B cell (primary cell): ENCODE measurements at regions not wholly inside any gene's neighbourhood (a gene's known extent, or its start where the extent isn't known, plus 50 kb on each side); places are given as distances from the start of the nearest gene placed in this dataset.

Experiments
- ATAC-seq: fragments of 200-7000 bp; cut with Tn5 transposase; one replicate; pipeline ENCODE4 v1.10.0; 2021; ENCODE audit warnings: low read depth, mild to moderate bottlenecking, moderate number of reproducible peaks, moderate library complexity
- CTCF ChIA-PET: fragments of 350-600 bp; sonication (Branson Sonifier 250); formaldehyde crosslinking; loops from one replicate; lab custom pipeline; 2021; ENCODE audit warnings: antibody characterized with exemption, inconsistent platforms; lab: Charles Lee
- POLR2A ChIA-PET: fragments of 350-600 bp; sonication (Branson Sonifier 250); formaldehyde crosslinking; loops from one replicate; lab custom pipeline; 2021; ENCODE audit warnings: antibody characterized with exemption; lab: Charles Lee
- DNase-seq: peaks from one replicate; pipeline ENCODE4 v3.0.0; 2013
- H2AFZ ChIP-seq: 2 replicates; pipeline ENCODE4 v1.6.1; 2012; ENCODE audit warnings: mild to moderate bottlenecking, low read depth, low read length; ENCODE audit not compliant: insufficient read depth, poor library complexity, severe bottlenecking
- H3K27ac ChIP-seq, 2 donors: 1 replicate in 1 of 2; 2 replicates in 1 of 2; pipeline ENCODE4 v1.5.1; 2012 to 2013; ENCODE audit warnings: low read length in 2 of 2, mild to moderate bottlenecking in 2 of 2, moderate library complexity in 1 of 2
- H3K27me3 ChIP-seq, 4 experiments: fragments of 200-600 bp in 1 of 4; sonication (generic) in 1 of 4; replicated peaks in 1 of 4; 1 replicate in 2 of 4; 2 replicates in 2 of 4; pipeline versions ENCODE4 v1.6.1 to v1.7.0; 2013 to 2016; ENCODE audit warnings: low read length in 3 of 4, mild to moderate bottlenecking in 2 of 4, mixed read lengths in 1 of 4, moderate library complexity in 1 of 4; ENCODE audit not compliant: insufficient read depth in 4 of 4, control insufficient read depth in 3 of 4; ENCODE audit errors: control extremely low read depth in 1 of 4
- H3K36me3 ChIP-seq, 2 experiments: replicated peaks in 1 of 2; 1 replicate in 1 of 2; 2 replicates in 1 of 2; pipeline versions ENCODE4 v1.6.1 to v1.7.1; 2013; ENCODE audit warnings: low read length in 1 of 2; ENCODE audit not compliant: insufficient read depth in 2 of 2, control insufficient read depth in 1 of 2; ENCODE audit errors: control extremely low read depth in 1 of 2, extremely low read depth in 1 of 2
- H3K4me1 ChIP-seq, 2 donors: fragments of 200-600 bp in 1 of 2; sonication (generic) in 1 of 2; 1 replicate in 1 of 2; 2 replicates in 1 of 2; pipeline versions ENCODE4 v1.5.1 to v1.6.1; 2013 to 2017; ENCODE audit warnings: low read length in 2 of 2; ENCODE audit not compliant: control insufficient read depth in 2 of 2, insufficient read depth in 2 of 2
- H3K4me2 ChIP-seq: replicated peaks from 2 replicates; pipeline ENCODE3; 2012; ENCODE audit warnings: mild to moderate bottlenecking, low read depth, low read length; ENCODE audit not compliant: poor library complexity, severe bottlenecking
- H3K4me3 ChIP-seq, 5 experiments: fragments of 200-600 bp in 1 of 5; sonication (generic) in 1 of 5; 1 replicate in 3 of 5; 2 replicates in 2 of 5; pipeline versions ENCODE4 v1.5.1 to v1.7.0; 2011 to 2016; ENCODE audit warnings: low read length in 4 of 5, mild to moderate bottlenecking in 4 of 5, low read depth in 2 of 5, control low read depth in 1 of 5, moderate library complexity in 1 of 5; ENCODE audit not compliant: insufficient read depth in 1 of 5; ENCODE audit errors: control extremely low read depth in 1 of 5, extremely low read depth in 1 of 5
- H3K79me2 ChIP-seq: fragments of 200-600 bp; sonication (generic); one replicate; pipeline ENCODE4 v1.6.0; 2016; ENCODE audit warnings: low read length; ENCODE audit not compliant: control insufficient read depth, insufficient read depth
- H3K9ac ChIP-seq: fragments of 200-600 bp; sonication (generic); 2 replicates; pipeline ENCODE4 v1.6.1; 2017; ENCODE audit warnings: mild to moderate bottlenecking, low read length, moderate library complexity
- H3K9me3 ChIP-seq, 3 donors: one replicate each; pipeline versions ENCODE4 v1.6.1 to v1.7.1; 2013; ENCODE audit warnings: low read length in 2 of 3; ENCODE audit not compliant: control insufficient read depth in 2 of 3, insufficient read depth in 1 of 3; ENCODE audit errors: control extremely low read depth in 1 of 3
- H4K20me1 ChIP-seq: 2 replicates; pipeline ENCODE4 v1.6.0; 2012; ENCODE audit warnings: mild to moderate bottlenecking, low read length; ENCODE audit not compliant: insufficient read depth, control insufficient read depth, poor library complexity, severe bottlenecking
- H3K27ac Mint-ChIP-seq: one replicate; pipeline ENCODE4 v1.8.0; 2021; ENCODE audit warnings: mixed read lengths
- H3K27me3 Mint-ChIP-seq: one replicate; pipeline ENCODE4 v1.8.0; 2021; ENCODE audit warnings: mixed read lengths
- H3K4me1 Mint-ChIP-seq: one replicate; pipeline ENCODE4 v1.8.0; 2021; ENCODE audit warnings: mixed read lengths
- H3K4me3 Mint-ChIP-seq: one replicate; pipeline ENCODE4 v1.8.0; 2021; ENCODE audit warnings: mixed read lengths
- H3K9me3 Mint-ChIP-seq: one replicate; pipeline ENCODE4 v1.8.0; 2022; ENCODE audit warnings: mixed read lengths; ENCODE audit not compliant: insufficient read depth
- CTCF ChIP-seq: fragments of 200-600 bp; IDR thresholded peaks from one replicate; pipeline ENCODE4 v1.8.0; 2022; ENCODE audit warnings: antibody characterized with exemption, mild to moderate bottlenecking
- EZH2 ChIP-seq: IDR thresholded peaks from 2 replicates; pipeline ENCODE4 v1.6.1; 2012; ENCODE audit warnings: borderline replicate concordance, low read depth, mild to moderate bottlenecking, moderate library complexity, low read length; ENCODE audit not compliant: insufficient read depth, poor library complexity, severe bottlenecking
- WGBS: methylation state at CpG from one replicate; pipeline ENCODE4 v1.1.5; 2013; ENCODE audit warnings: missing lambda C conversion rate; ENCODE audit not compliant: insufficient coverage; 5-methylcytosine and 5-hydroxymethylcytosine counted together
- intact Hi-C: fragments of 100-400 bp; cut with micrococcal nuclease; formaldehyde crosslinking; loops from one replicate; pipeline ENCODE4 v1.10.0; 2022

- ATAC-seq = no peak
- H3K27ac ChIP-seq = no peak overlapping the region
- H3K27ac Mint-ChIP-seq = no peak overlapping the region
- H3K27me3 ChIP-seq = no peaks in the 10 kb centered on the region
- no peak overlapping the region for H3K4me3 ChIP-seq
- TF ChIP-seq CTCF (no peak), EZH2 (no peak)
- no peak for DNase-seq
- H3K36me3 ChIP-seq = no peaks in the 10 kb centered on the region
- H3K9ac ChIP-seq = no peak overlapping the region
- POLR2A ChIA-PET = no interaction called here
- no peaks in the 10 kb centered on the region for H3K79me2 ChIP-seq
- no peaks in the 10 kb centered on the region for H3K9me3 ChIP-seq
- H4K20me1 ChIP-seq = no peaks in the 10 kb centered on the region
- intact Hi-C loops = no loop called here
- no peak overlapping the region for H3K4me2 ChIP-seq
- H3K4me1 ChIP-seq = no peaks in the 10 kb centered on the region
- no peaks in the 10 kb centered on the region for H3K9me3 Mint-ChIP-seq
- no peaks in the 10 kb centered on the region for H3K4me1 Mint-ChIP-seq
- CTCF ChIA-PET = no interaction called here
- no peak overlapping the region for H2AFZ ChIP-seq
- H3K4me3 Mint-ChIP-seq = no peak overlapping the region
- H3K27me3 Mint-ChIP-seq = no peaks in the 10 kb centered on the region
Measured at GRCh38 chr12:88329833-88330232, 187.7 kb downstream of the TMTC3 start.

DNA sequence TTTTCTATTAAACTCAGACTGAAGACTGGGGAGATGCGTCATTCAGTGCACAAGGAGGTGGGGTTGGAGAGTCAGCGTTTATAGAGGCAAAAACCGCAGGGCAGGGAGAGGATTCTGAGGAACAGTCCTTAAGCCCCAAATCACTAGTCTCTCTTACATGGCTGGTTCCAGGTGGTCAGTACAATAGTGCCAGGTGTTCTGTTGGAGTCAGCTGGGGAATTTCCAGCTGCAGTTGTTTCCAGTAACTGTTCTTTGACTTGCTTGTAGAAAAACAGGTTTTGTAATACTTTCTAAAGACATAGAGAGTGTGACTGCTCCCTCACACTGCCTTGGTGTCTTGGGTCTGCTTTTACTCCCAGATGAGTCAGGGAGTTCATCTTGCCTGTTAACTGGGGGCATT lies 192.2 kb downstream of the TMTC3 start:
- ATAC-seq (no peak), DNase-seq (no peak)
- Mint-ChIP-seq H3K27me3 (no peaks in the 10 kb centered on the region), H3K4me3 (no peak overlapping the region), H3K9me3 (no peaks in the 10 kb centered on the region), H3K27ac (no peak overlapping the region), H3K4me1 (no peaks in the 10 kb centered on the region)
- Histone ChIP-seq H4K20me1 (no peaks in the 10 kb centered on the region), H3K27ac (no peak overlapping the region), H3K4me3 (no peak overlapping the region), H3K9ac (no peak overlapping the region), H3K36me3 (no peaks in the 10 kb centered on the region), H2AFZ (no peak overlapping the region), H3K27me3 (no peaks in the 10 kb centered on the region), H3K4me2 (no peak overlapping the region), H3K4me1 (no peaks in the 10 kb centered on the region), H3K79me2 (no peaks in the 10 kb centered on the region), H3K9me3 (no peaks in the 10 kb centered on the region)
- no peak for TF ChIP-seq EZH2
- no peak for TF ChIP-seq CTCF
- ChIA-PET CTCF (no interaction called here), POLR2A (no interaction called here)
- WGBS = no CpG with 5 or more reads among the region's 3 CpGs
- intact Hi-C loops = no loop called here
